ENCODE measurements at regions not wholly inside any gene's neighbourhood (a gene's known extent, or its start where the extent isn't known, plus 50 kb on each side); places are given as distances from the start of the nearest gene placed in this dataset.

DNA sequence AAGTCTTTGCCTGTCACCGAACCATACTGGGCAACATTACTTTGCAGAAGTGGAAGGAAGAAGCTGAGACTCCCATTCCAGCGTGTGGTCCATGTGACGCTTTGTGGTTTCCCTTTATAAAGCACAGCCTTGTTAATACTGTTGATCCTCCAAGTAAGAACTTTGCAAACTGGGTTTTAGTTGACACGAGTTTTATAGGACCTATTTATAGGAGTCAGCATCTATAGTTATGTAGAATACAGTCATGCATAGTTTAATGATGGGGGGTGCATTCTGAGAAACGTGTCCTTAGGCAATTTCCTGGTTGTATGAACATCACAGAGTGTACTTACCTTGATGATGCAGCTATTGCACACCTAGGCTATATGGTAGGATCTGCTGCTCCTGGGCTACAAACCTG, 1879.4 kb upstream of the TENM3 start:
- DNase-seq = no peak

GRCh38 chr4:180372691-180373090, 1870.5 kb upstream of the TENM3 start:
- DNase-seq = no peak

GRCh38 chr4:180377741-180378140, 1865.5 kb upstream of the TENM3 start:
- no peak for DNase-seq

GRCh38 chr4:180380733-180381132, 1862.5 kb upstream of the TENM3 start:
- DNase-seq = no peak

DNA sequence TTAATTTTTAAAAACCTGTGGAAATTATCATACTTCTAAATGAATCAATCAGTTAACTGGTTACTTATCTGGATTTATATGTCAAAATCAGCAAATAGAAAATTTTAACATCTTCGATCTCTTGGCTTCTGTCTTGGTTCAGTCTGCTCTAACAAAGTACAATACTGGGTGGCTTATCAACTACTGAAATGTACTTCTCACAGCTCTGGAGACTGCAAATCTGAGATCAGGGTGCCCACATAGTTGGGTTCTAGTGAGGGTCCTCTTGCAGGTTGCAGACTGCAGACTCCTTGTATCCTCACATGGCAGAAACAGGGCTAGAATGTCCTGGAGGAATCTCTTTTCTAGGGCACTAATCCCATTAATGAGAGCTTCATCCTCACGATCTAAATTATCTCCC, 1851.6 kb upstream of the TENM3 start:
- no peak for DNase-seq

- no peak for DNase-seq
Measured at GRCh38 chr4:180394312-180394711, 1848.9 kb upstream of the TENM3 start.

- no peak for DNase-seq
Measured at GRCh38 chr4:180394730-180395129, 1848.5 kb upstream of the TENM3 start.

- DNase-seq = no peak
Measured at GRCh38 chr4:180398564-180398963, 1844.6 kb upstream of the TENM3 start.

DNA sequence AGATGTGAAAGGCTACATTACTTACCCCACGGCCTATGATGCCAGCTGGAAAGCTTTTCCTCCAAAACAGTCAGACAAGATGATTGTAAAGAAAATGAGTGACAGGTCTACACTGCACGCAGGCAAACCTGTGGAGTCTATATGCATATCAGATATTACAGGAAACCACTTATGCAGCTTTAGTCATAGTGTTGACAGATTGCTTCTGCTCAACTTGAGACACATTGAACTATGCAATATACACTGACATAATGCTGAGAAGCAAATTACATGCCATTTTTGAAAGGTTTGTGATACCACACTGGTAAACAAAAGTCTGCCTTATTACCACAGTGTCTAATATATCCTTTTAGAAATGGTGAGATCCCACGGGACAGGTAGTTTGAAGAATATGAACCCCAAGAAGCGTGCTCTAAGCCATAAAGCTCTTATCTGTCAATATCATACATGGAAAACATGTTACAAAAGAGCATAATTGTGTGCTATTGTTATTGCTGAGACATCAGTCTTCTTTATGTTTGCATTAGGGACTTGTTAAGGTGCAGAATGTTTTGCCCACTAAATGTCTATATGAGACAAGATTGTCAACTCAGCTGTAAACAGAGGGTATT, 1835.8 kb upstream of the TENM3 start:
- peak; percentile 23 for DNase-seq

DNA sequence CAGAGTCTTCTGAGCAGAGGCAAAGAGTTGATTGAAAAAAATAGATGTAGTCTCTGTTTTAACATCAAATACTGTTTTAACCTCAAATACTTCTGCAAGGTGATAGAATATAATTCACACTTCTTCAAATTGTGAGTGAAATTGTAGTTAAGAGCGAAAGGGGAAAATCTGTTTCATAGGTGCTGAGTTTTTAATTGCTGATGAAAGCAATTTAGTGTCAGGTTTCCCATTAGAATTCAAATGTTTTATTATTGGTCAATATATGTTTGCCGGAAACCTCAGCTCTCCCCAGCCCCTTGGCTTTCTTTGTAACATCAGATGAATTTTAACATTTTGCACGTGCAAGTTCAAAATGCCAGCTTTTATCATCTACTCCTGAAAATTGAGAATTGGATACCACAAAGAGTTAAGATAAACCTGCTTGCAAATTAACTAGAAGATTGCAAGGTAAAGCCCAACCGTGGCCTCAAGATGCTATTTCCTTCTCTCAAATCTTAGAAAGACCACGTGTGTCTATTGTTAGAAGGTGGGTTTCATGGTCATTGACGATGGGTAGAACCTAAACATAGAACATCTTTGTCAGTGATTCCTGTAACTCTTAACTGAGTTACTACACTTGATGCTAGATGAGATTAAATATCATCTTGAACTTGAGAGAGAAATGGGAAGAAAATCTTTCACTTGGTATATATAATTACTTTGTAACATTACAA, 1824.2 kb upstream of the TENM3 start:
- no peak for DNase-seq

DNA sequence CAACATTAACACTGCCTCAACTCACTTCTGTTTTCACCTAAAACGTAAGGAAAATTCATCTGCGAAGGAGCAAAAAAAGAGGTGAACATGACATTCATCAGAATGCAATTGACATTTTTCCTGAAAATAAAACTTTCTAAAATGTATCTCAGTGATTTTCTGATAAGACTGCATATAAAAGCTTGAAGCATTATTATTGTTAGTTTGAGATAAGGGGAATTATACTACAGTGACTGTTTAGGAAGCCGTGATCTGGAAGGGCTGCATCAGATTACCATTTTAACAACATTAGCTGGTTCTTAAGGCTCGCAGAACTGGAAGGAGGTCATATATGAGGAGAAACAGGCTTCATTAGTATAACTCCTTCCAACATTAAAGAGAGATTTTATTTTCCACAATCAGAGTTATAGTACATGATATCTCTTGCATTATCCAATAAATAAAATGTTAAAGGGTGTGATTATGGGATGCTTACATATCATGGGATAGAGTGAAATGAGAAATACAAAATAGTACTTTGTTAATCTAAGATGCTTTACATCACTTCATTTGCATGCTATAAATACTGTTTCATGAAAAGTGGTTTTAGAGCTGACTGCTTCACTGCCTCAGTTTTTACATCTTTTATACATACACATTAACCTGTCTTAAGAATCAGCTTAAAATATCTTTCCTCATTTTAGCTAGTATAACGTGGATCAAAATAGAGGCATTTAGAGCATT, 1820.1 kb upstream of the TENM3 start:
- DNase-seq = peak; percentile 19

DNA sequence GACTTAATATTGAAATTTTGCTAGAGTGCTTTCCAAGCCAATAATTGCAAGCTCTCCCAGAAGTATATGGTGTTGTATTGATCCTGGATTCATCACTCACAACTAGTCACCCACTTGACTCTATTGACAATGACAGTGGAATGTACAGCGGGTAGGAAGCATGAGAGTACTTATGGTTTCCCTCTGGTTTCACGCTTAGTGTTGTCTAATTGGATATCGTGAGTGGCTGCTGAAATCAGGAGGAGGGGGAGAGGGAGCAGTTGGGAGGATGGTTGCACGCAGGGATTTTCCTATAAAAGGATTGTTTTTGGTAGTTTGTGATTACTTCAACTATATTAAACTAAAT, 1819.5 kb upstream of the TENM3 start:
- DNase-seq = peak; percentile 71

DNA sequence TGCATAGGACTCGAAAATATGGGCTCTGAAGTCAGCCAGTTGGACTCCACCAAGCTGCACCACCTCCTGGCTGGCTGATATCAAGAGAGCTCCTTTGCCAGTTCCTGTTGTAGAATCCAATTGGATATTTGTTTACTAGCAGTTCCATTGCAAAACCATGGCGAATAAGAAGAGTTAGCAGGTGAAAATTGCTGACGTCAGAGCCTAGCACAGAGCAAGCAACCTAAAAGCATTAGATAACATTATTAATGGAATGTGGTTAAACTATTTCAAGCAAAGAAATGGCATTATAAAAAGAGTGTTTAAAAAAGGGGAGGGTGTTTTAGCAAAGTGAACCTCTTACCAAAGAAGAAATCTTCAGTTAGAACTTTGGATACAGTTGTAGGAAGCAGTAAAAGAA, 1816.3 kb upstream of the TENM3 start:
- DNase-seq = no peak

- no peak for DNase-seq
Measured at GRCh38 chr4:180430283-180430682, 1812.9 kb upstream of the TENM3 start.

GRCh38 chr4:180434131-180434895, 1808.9 kb upstream of the TENM3 start:
- no peak for DNase-seq

GRCh38 chr4:180436361-180436760, 1806.8 kb upstream of the TENM3 start:
- no peak for DNase-seq

GRCh38 chr4:180437601-180438000, 1805.6 kb upstream of the TENM3 start:
- DNase-seq = no peak

DNA sequence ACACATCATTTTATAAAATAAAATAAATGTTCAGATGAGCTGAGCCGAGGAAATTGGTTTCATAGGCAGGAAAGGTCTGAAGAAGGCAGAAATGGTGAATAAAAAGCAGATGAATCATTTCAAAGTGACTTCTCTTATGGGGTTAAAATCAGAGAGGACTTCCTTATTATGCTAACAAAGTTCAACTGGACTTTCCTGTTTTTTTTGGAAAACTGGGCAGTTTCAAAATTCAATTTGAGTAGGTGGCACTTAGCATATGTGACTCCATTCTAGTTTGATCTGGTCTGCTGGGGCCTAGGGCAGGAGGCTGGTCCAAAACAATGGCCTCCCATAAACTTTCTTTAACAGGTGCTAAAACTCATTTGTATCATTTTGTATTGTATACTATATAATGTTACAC, 1794.9 kb upstream of the TENM3 start:
- no peak for DNase-seq

DNA sequence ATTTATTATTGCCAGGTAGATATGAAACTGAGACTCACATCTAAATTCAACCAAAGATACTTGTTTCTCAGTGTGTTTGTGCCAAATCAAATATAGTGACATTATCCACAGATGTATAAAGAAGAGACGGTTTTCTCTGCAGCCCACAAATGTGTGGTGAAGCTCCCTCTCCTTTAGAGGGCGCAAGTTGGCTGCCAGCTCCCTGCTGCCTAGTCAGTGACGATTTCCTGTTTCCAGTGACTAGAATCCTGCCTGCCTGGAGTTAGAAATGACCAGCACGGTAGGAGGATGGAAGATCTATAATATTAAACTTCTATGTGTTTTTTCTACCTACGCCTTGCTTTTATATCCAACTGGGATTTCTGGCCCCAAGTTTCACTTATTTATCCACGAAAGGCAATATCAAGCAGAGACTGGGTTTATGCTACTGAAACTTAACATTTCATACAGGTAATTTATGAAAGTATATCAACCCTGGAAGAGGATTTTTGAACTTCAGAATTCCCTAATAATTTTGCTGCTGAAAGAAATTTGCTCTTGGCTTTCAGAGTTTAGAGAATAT, 1793.7 kb upstream of the TENM3 start:
- peak; percentile 34 for DNase-seq

DNA sequence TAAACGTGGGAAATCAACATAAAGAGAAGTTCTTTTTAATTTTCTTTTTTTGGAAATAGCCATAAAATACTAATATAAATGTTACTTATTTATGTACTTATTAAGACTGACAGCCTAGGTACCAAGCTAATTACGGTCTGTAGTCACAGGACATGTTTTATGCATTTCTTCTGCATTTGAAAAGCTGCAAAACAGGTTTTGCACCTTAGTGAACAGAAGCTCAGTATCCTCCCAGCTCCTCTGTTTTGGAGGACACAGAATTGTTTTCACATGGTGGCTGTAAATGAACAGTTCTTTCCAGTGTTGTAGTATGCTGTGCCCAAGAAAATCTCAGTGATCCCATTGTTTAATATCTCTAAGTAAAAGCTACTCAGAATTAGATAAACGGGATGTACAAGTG, 1788.0 kb upstream of the TENM3 start:
- no peak for DNase-seq

GRCh38 chr4:180456928-180457327, 1786.3 kb upstream of the TENM3 start:
- no peak for DNase-seq

DNA sequence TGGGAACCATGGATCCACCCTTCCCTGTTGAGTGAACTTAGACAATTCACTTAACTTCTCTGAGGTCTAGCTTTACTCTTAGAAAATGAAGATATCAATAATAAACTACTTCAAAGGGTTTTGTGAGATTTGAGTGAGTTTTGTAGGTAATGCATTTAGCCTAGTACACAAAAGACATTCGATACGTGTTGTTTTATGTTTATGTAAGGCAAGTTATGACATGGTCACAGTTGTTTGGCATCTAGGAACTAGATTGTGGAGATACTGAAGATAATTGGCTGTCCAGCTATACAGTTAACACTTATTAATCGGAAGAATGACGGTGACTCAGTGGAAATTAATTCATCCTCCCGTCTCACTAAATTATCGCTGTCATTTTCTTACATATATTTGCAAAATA, 1781.1 kb upstream of the TENM3 start:
- no peak for DNase-seq

GRCh38 chr4:180465364-180465763, 1777.8 kb upstream of the TENM3 start:
- DNase-seq = no peak
